GM12878 (cell line): ENCODE measurements at regions not wholly inside any gene's neighbourhood (a gene's known extent, or its start where the extent isn't known, plus 50 kb on each side); places are given as distances from the start of the nearest gene placed in this dataset.

Experiments used
- CTCF ChIP-seq, 3 experiments: IDR thresholded peaks in 2 of 3; conservative IDR thresholded peaks in 1 of 3; 2 replicates each; pipeline ENCODE4 v1.5.1; 2011; ENCODE audit warnings: low read depth in 3 of 3, low read length in 3 of 3, mild to moderate bottlenecking in 3 of 3, control low read depth in 2 of 3, moderate library complexity in 2 of 3, inconsistent platforms in 1 of 3, mixed read lengths in 1 of 3; ENCODE audit not compliant: control insufficient read depth in 2 of 3, insufficient read depth in 1 of 3; ENCODE audit errors: extremely low read depth in 1 of 3
- EGR1 ChIP-seq, 2 experiments: IDR thresholded peaks; 1 replicate in 1 of 2; 2 replicates in 1 of 2; pipeline ENCODE4 v1.6.1; 2011 to 2012; ENCODE audit warnings: low read depth in 2 of 2, low read length in 2 of 2, borderline replicate concordance in 1 of 2, mild to moderate bottlenecking in 1 of 2, moderate library complexity in 1 of 2
- EP300 ChIP-seq, 2 experiments: fragments of 150-350 bp in 1 of 2; IDR thresholded peaks; 2 replicates each; pipeline ENCODE4 v1.6.1; 2011 to 2012; ENCODE audit warnings: low read depth in 2 of 2, low read length in 2 of 2, borderline replicate concordance in 1 of 2, improper control_type of control experiment in 1 of 2, inconsistent platforms in 1 of 2; ENCODE audit not compliant: control insufficient read depth in 1 of 2
- HCFC1 ChIP-seq: fragments of 150-350 bp; IDR thresholded peaks from 2 replicates; pipeline ENCODE4 v1.6.1; 2014; ENCODE audit warnings: low read length
- NR2C2 ChIP-seq: IDR thresholded peaks from 2 replicates; pipeline ENCODE4 v1.6.1; 2011; ENCODE audit warnings: borderline replicate concordance, low read depth; ENCODE audit not compliant: control insufficient read depth, insufficient read length
- SMC3 ChIP-seq: IDR thresholded peaks from 2 replicates; pipeline ENCODE4 v1.6.1; 2011; ENCODE audit warnings: low read length, improper control_type of control experiment, borderline replicate concordance
- ZBTB11 ChIP-seq: fragments of 450-650 bp; formaldehyde crosslinking; IDR thresholded peaks from 2 replicates; pipeline ENCODE4 v1.5.0; 2022; ENCODE audit warnings: mild to moderate bottlenecking, missing genetic modification characterization
- TF ChIP-seq, protein P1 (sequence below): fragments of 450-650 bp; IDR thresholded peaks from 2 replicates; pipeline ENCODE4 v1.6.1; 2017; ENCODE audit warnings: mild to moderate bottlenecking
- TF ChIP-seq, protein P2 (sequence below): fragments of 150-350 bp; IDR thresholded peaks from 2 replicates; pipeline ENCODE4 v1.6.1; 2014; ENCODE audit warnings: mild to moderate bottlenecking, low read depth, low read length

DNA sequence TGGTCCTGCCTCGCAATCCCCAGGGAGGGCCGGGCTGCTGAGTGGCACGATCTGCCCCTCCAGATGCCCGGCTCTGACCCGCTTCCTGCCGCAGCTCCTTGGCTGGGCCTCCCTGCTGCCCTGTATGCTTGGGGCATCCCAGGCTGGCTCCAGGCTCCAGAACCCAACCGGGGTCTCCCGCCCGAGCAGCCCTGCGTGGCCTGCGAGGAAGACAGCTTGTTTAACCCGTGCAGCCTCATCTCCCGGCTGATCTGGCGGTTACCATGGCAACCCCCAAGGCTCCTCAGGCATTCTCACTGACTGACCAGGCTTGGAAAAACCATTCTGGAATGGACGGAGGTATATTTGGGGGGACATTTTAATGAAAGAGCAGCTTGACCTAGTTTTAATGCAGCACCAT is 232.4 kb upstream of the MYO3A start:
- TF ChIP-seq EGR1 (IDR thresholded peaks at IDR 0.05; ENCODE audit: borderline replicate concordance in 1 of 2, low read depth in 2 of 2, low read length in 2 of 2), result no peak
- no peak for TF ChIP-seq EP300 (IDR thresholded peaks at IDR 0.05; ENCODE audit: borderline replicate concordance in 1 of 2, control insufficient read depth in 1 of 2, low read depth in 2 of 2, low read length in 2 of 2)
- no peak for TF ChIP-seq NR2C2
- no peak for TF ChIP-seq HCFC1
- TF ChIP-seq CTCF (IDR thresholded peaks at IDR 0.05 in 2 of 3, conservative IDR thresholded peaks at IDR 0.05 in 1 of 3; ENCODE audit: control insufficient read depth in 2 of 3, extremely low read depth in 1 of 3, insufficient read depth in 1 of 3, low read depth in 3 of 3, low read length in 3 of 3), result no peak
- TF ChIP-seq, protein P1, sequence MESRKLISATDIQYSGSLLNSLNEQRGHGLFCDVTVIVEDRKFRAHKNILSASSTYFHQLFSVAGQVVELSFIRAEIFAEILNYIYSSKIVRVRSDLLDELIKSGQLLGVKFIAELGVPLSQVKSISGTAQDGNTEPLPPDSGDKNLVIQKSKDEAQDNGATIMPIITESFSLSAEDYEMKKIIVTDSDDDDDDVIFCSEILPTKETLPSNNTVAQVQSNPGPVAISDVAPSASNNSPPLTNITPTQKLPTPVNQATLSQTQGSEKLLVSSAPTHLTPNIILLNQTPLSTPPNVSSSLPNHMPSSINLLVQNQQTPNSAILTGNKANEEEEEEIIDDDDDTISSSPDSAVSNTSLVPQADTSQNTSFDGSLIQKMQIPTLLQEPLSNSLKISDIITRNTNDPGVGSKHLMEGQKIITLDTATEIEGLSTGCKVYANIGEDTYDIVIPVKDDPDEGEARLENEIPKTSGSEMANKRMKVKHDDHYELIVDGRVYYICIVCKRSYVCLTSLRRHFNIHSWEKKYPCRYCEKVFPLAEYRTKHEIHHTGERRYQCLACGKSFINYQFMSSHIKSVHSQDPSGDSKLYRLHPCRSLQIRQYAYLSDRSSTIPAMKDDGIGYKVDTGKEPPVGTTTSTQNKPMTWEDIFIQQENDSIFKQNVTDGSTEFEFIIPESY, result no peak
- TF ChIP-seq ZBTB11 (CRISPR knock-in tag), result no peak
- TF ChIP-seq, protein P2, sequence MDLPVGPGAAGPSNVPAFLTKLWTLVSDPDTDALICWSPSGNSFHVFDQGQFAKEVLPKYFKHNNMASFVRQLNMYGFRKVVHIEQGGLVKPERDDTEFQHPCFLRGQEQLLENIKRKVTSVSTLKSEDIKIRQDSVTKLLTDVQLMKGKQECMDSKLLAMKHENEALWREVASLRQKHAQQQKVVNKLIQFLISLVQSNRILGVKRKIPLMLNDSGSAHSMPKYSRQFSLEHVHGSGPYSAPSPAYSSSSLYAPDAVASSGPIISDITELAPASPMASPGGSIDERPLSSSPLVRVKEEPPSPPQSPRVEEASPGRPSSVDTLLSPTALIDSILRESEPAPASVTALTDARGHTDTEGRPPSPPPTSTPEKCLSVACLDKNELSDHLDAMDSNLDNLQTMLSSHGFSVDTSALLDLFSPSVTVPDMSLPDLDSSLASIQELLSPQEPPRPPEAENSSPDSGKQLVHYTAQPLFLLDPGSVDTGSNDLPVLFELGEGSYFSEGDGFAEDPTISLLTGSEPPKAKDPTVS, result no peak
- no peak for TF ChIP-seq SMC3
